Dendritic cell treated with granulocyte-macrophage colony-stimulating factor and Interleukin-4, amounts not matched to agents 40 ng/mL and 50 ng/mL, for 4 days (primary cell): ENCODE measurements at regions not wholly inside any gene's neighbourhood (a gene's known extent, or its start where the extent isn't known, plus 50 kb on each side); places are given as distances from the start of the nearest gene placed in this dataset.

ENCODE experiments used
- H3K27ac Mint-ChIP-seq: one replicate; pipeline ENCODE4 v1.8.0; 2022; ENCODE audit warnings: mild to moderate bottlenecking, mixed read lengths
- H3K27me3 Mint-ChIP-seq: one replicate; pipeline ENCODE4 v1.8.0; 2022; ENCODE audit warnings: mild to moderate bottlenecking, mixed read lengths
- H3K36me3 Mint-ChIP-seq: one replicate; pipeline ENCODE4 v1.8.0; 2022; ENCODE audit warnings: low read depth, mixed read lengths
- H3K4me1 Mint-ChIP-seq: one replicate; pipeline ENCODE4 v1.8.0; 2022; ENCODE audit warnings: low read depth, mixed read lengths
- H3K4me3 Mint-ChIP-seq: one replicate; pipeline ENCODE4 v1.8.0; 2022; ENCODE audit warnings: mild to moderate bottlenecking, moderate library complexity, mixed read lengths
- H3K9me3 Mint-ChIP-seq: one replicate; pipeline ENCODE4 v1.8.0; 2022; ENCODE audit warnings: mixed read lengths
- intact Hi-C: fragments of 100-400 bp; cut with micrococcal nuclease; formaldehyde crosslinking; loops from one replicate; pipeline ENCODE4 v1.15.0; 2022

DNA sequence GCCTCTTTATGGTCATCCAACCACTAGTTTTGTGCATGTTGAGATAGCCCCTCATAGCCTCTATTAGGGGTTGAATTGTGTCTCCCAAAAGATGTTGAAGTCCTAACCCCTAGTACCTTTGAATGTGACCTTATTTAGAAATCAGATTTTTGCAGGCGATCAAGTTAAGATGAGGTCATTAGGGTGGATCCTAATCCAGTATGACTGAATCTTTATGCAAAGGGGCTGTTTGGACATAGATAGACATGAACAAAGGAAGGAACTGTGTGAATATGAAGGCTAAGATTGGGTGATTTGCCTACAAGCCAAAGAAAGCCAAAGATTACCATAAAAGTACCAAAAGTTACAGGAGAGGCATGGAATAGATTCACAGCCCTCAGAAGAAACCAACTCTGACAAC, 209.6 kb downstream of the NUAK1 start:
- Mint-ChIP-seq H3K9me3 (no peaks in the 10 kb centered on the region), H3K36me3 (no peaks in the 10 kb centered on the region), H3K4me3 (no peak overlapping the region), H3K27me3 (no peaks in the 10 kb centered on the region), H3K27ac (no peak overlapping the region), H3K4me1 (no peaks in the 10 kb centered on the region)
- intact Hi-C loops = no loop called here

DNA sequence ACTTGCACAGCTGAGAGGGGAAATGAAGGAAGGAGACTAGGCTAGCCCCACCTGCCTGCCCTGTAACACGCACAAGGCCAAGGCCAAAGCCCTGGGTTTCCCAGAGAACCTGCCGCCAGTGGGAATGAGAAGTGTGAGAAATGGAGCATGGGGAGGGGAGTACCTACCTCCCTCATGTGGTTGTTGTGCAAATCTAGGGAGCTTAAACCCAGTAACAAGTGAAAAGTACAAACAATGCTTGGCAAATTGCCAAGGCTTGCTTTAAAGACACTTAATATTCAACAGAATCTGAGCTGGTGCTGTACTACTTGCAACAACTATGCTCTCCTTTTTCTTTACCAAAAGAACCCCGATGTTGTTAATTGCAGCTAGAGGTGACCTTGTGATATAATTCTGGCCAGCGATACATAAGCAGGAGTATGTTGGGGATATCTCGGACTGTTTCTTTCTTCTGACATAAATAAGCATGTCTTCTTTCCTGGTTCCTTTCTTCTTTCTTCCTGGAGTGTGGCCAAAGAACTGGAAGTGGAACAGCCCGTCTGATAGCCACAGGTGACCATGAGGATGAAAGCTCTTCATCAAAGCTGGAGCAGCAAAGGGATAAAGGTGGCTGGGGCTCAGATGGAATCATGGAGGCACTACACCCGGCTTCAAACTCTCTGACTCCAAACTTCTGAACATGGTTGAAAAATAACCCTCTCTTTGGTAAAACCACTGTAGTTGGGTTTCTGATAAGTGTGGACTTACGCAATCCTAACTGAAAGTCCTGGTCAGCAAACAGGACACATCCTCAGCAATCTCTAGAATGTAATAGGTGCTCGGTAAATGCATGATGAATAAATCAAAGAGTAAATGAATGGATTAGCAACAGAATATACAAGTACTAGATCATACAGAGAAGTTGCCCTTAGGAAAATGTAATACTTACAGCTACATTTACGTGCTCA, 207.9 kb downstream of the NUAK1 start:
- no peaks in the 10 kb centered on the region for H3K36me3 Mint-ChIP-seq
- peaks cover 2% of the 10 kb centered on the region for H3K27me3 Mint-ChIP-seq
- intact Hi-C loops = no loop called here
- no peaks in the 10 kb centered on the region for H3K4me1 Mint-ChIP-seq
- no peak overlapping the region for H3K4me3 Mint-ChIP-seq
- H3K27ac Mint-ChIP-seq = no peak overlapping the region
- no peaks in the 10 kb centered on the region for H3K9me3 Mint-ChIP-seq

DNA sequence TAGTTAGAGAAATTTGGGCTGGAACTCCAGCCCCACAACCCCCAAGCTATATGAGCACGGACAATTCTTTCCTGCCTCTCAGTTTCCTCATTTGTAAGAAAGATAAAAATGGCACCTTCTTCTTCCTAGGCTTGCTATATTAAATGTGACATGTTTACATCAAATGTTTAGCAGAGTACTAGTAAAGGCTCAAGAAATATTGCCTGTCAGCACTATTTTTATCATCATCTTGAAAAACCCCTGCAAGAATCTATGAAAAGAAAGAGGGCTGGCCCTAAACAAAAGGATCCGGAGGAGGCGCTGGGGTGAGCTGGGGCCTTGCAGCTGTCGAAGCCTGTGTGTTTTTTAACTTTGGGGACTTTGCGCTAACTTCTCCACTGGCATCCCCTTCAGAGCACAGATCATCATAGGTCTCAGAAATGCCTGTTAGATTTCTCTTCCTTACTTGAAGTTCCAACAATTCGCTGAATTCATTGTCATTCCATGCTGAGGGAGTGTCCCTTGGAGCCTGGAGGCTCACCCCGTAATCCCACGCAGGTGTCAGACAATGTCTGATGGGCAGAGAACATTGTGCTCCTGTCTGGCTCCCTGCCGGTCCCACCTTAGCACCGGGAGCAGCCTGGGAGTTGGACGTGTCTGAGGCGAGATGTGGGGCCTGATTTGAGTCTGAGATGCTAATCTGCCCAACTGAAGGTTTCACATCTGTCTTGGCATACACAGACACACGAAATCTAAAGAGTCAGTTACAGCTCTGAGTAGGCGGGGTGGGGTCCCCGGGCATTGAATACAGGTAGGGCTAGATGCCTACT, 206.8 kb downstream of the NUAK1 start:
- Mint-ChIP-seq H3K27me3 (peaks cover 2% of the 10 kb centered on the region), H3K36me3 (no peaks in the 10 kb centered on the region), H3K4me3 (no peak overlapping the region), H3K9me3 (no peaks in the 10 kb centered on the region), H3K4me1 (no peaks in the 10 kb centered on the region), H3K27ac (no peak overlapping the region)
- intact Hi-C loops = no loop called here

DNA sequence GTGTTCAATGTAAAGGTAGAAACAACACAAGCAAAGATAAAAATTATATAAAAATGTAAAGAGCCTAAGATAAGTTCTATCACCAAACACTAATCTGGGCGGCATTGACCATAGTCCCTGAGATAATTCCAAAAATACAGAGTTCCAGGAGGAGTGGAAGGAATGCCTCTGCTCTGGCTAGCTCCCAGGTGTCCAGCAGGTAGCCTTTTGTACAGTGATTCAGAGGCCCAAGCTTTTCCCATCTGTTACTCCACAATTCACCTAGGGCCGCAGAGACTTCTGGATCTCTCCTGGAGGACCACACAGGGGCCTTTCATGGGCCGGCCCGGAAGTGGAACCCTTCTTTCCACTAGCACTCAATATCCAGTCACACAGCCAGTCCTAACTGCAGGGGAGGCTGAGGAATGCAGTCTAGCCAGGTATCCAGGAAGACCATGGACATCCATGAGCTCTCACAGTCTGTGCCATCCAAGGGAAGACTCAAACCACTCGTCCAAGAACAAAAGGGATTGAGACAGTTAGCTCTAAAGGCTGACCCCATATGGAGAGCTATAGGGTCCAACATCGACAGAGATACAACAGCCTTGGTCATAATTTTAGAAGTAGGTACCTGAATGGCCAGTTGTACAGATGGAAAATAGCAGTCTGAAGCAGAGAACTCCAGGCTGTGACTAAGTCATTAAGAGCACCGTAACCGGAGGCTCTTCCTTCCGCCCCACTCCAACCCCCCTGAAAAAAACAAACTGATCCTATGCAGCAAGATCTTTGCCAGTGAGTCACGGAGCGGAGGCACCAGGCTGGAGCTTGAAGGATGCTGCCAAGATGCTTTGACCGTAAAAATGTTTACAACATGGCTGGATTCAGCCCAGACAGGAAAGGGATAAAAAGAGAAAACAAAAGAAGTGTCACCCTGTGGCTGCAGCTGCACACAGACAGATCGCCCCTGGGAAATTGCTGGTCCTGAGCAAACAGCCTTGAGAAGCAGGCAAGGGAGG, 204.8 kb downstream of the NUAK1 start:
- Mint-ChIP-seq H3K36me3 (no peaks in the 10 kb centered on the region), H3K27me3 (peaks cover 2% of the 10 kb centered on the region), H3K9me3 (no peaks in the 10 kb centered on the region), H3K4me1 (no peaks in the 10 kb centered on the region), H3K27ac (no peak overlapping the region), H3K4me3 (no peak overlapping the region)
- intact Hi-C loops = no loop called here

DNA sequence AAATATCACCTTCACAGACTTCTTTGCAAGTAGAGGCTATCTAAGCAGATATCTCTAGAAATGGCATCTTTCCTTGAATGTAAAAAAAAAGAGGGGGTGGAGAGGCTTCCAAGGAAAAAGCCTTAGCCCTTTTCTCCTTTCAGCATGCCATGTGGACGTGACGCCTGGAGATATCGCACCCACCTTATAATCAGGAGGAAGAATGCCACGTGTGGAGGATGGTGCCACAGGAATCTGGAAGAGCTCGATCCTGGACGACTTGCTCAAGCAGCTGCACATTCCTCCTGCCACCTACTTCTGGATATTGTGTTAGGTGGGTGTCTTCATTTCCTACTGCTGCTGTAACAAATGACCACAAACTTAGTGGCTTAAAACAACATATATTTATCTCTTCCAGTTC, 203.6 kb downstream of the NUAK1 start:
- no peak overlapping the region for H3K4me3 Mint-ChIP-seq
- H3K27me3 Mint-ChIP-seq = peaks cover 2% of the 10 kb centered on the region
- intact Hi-C loops = no loop called here

DNA sequence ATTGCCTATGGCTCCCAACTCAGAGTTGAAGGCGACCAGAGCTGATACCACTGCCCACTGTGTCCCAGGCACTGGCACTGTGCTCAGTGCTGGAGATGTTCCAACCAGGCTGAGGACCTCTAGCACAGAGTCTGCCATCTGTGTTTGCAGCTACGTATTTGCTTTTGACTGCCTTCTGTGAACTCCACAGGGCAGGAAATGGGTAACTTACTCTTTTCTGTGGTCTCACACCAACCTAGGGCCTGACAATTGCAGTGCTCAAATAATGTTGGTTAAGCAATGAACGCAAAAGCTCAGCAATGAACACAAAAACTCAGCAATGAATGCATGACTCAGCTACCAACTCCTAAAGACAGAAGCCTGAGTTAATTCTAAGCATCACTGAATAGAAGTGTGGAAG, 202.8 kb downstream of the NUAK1 start:
- intact Hi-C loops = no loop called here
- Mint-ChIP-seq H3K27me3 (peaks cover 2% of the 10 kb centered on the region), H3K27ac (no peak overlapping the region), H3K4me1 (no peaks in the 10 kb centered on the region), H3K9me3 (no peaks in the 10 kb centered on the region), H3K4me3 (no peak overlapping the region), H3K36me3 (no peaks in the 10 kb centered on the region)

More for the DNA sequence above, 203.6 kb downstream of the NUAK1 start:
- H3K4me1 Mint-ChIP-seq = no peaks in the 10 kb centered on the region
- H3K9me3 Mint-ChIP-seq = no peaks in the 10 kb centered on the region
- H3K27ac Mint-ChIP-seq = no peak overlapping the region
- H3K36me3 Mint-ChIP-seq = no peaks in the 10 kb centered on the region

DNA sequence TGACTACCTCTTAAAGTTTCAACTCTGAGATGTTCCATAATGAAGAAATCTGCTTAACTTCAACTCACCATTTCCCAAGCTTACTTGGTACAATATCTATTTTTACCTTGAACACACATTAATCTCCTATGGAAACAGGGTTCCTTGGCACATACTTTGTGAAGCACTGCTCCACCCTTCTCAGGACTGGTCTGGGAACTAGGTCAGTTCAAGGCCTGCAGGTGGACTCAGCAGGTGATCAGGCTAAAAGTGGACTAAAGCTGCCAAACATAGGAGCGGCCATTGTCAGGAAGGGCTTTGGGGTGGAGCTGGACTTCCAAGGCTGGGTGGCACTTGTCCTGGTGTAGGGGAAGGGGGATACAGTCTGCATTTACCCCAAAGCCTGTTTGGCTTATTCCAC, 202.3 kb downstream of the NUAK1 start:
- Mint-ChIP-seq H3K4me3 (no peak overlapping the region), H3K27me3 (peaks cover 2% of the 10 kb centered on the region), H3K9me3 (no peaks in the 10 kb centered on the region), H3K4me1 (no peaks in the 10 kb centered on the region), H3K27ac (no peak overlapping the region), H3K36me3 (no peaks in the 10 kb centered on the region)
- intact Hi-C loops = no loop called here

DNA sequence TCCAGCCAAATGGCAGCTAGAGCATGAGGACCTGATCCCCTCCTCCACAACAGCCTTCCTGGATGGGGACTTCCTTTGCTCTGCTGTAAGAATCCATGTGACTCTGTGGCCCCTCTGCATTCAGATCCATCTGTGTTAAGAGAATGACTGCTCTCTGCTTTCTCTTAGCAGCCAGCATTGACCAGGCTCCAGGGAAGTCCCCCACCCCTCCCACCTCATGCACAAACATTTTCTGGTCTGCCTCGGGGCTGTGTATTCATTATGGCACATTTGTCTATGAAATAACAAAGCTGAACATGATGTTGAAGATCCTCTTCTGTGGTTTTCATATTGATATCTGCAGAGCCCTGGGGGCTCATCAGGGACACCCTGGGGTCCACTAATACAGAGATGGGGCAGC, 201.7 kb downstream of the NUAK1 start:
- no peak overlapping the region for H3K4me3 Mint-ChIP-seq
- H3K9me3 Mint-ChIP-seq = no peaks in the 10 kb centered on the region
- H3K27me3 Mint-ChIP-seq = peaks cover 2% of the 10 kb centered on the region
- no peaks in the 10 kb centered on the region for H3K36me3 Mint-ChIP-seq
- H3K27ac Mint-ChIP-seq = no peak overlapping the region
- no peaks in the 10 kb centered on the region for H3K4me1 Mint-ChIP-seq
- intact Hi-C loops = no loop called here

DNA sequence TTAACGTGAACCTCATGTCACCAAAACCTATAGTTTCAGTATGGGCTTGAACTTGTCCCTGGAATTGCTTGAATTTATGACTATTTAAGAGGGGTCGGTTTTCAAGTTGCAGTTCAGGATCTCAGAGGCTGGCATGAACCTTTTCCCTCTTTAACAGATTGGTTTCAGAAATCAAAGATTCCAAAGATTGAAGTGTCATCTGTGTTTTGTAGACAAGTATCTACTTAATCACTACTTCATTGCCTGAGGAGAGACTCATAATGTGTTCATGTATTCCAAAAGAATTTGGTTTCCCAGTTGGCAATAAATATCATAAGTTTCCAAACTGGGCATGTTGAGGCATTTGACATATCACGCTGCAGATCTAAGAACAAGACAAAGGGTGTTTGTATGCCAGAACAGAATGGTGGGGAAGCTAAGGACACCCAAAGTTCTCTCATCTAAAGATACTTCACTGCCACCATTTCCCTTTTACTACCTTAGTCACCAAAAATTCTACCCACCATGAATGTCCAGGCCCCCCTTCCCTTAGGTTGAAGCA, 199.5 kb downstream of the NUAK1 start:
- Mint-ChIP-seq H3K27ac (no peak overlapping the region), H3K36me3 (no peaks in the 10 kb centered on the region), H3K4me3 (no peak overlapping the region), H3K27me3 (peaks cover 2% of the 10 kb centered on the region), H3K9me3 (peaks cover 7% of the 10 kb centered on the region), H3K4me1 (no peaks in the 10 kb centered on the region)
- intact Hi-C loops = no loop called here

DNA sequence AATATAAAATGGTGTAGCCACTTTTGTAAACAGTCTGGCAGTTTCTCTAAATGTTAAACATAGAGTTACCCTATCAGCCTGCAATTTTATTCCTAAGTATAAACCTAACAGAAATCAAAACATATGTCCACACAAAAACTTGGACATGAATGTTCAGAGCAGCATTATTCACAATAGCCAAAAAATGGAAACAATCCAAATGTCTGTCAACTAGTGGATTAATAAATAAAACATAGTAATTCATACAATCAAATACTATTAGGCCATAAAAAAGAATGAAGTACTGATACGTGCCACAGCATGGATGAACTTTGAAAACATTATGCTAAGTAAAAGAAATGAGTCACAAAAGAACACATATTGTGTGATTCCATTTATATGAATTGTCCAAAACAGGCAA, 196.5 kb downstream of the NUAK1 start:
- intact Hi-C loops = no loop called here
- Mint-ChIP-seq H3K27me3 (no peaks in the 10 kb centered on the region), H3K27ac (no peak overlapping the region), H3K9me3 (peaks cover 7% of the 10 kb centered on the region), H3K4me1 (no peaks in the 10 kb centered on the region), H3K36me3 (no peaks in the 10 kb centered on the region), H3K4me3 (no peak overlapping the region)

DNA sequence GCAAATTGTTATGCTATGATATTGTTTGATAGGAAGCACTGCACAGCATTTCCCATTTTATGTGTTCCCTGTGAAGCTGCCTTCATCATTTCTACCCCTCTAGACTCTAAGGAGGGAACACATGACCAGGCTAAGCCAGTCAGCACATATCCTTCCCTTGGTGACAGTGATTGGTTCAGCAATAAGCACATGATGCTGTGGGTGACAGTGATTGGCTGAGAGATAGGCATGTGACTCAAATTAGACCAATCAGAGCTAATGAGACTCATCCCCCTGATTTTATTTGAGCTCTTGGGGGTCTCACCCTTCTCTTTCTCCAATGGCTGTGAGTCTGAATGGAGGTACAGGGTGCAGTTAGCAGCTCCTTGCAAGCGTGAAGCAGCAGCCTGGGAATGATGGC, 195.2 kb downstream of the NUAK1 start:
- no peaks in the 10 kb centered on the region for H3K36me3 Mint-ChIP-seq
- no peak overlapping the region for H3K4me3 Mint-ChIP-seq
- no peaks in the 10 kb centered on the region for H3K27me3 Mint-ChIP-seq
- intact Hi-C loops = no loop called here
- H3K9me3 Mint-ChIP-seq = peaks cover 7% of the 10 kb centered on the region
- H3K4me1 Mint-ChIP-seq = no peaks in the 10 kb centered on the region
- no peak overlapping the region for H3K27ac Mint-ChIP-seq

DNA sequence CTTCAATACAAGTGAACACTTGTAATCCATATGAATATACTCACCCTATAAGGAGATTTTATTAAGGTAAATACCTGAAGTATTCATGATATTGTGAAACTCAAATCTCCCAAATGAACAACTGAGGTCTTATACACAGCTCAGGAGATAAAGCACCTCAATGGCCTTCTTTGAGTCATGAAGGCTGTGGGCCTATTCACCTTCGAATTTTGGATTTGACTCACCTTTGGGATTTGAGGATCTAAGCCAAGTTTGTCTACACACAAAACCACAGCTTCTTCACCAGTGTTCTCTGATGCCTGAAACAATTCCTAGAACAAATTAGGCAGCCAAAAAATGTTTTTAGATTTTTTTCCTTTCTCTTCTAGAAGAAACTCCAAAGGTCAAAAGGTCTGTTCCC, 194.1 kb downstream of the NUAK1 start:
- Mint-ChIP-seq H3K9me3 (peaks cover 13% of the 10 kb centered on the region), H3K27me3 (no peaks in the 10 kb centered on the region), H3K36me3 (no peaks in the 10 kb centered on the region), H3K27ac (no peak overlapping the region), H3K4me3 (no peak overlapping the region), H3K4me1 (no peaks in the 10 kb centered on the region)
- intact Hi-C loops = no loop called here

DNA sequence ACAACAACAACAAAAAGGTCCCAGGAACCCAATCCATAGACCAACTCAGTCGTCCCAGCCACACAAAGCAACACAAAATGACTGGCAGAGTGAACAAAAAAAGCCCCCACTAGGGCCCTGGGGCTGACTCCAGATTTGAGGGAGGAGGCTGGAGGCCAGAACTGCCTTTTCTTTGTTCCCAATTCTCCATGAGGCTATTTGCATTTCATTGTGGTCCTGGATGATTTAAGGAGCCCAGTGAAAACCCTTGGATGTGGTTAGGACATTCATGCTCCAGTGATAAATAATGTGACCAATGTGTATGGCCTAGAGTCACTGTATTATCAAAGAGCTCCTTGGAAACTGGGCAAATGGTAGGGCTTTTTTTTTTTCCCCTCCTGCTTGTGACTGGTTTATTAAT, 192.9 kb downstream of the NUAK1 start:
- H3K4me1 Mint-ChIP-seq = no peaks in the 10 kb centered on the region
- no peak overlapping the region for H3K27ac Mint-ChIP-seq
- no peaks in the 10 kb centered on the region for H3K27me3 Mint-ChIP-seq
- intact Hi-C loops = no loop called here
- H3K9me3 Mint-ChIP-seq = peaks cover 13% of the 10 kb centered on the region
- no peak overlapping the region for H3K4me3 Mint-ChIP-seq
- H3K36me3 Mint-ChIP-seq = no peaks in the 10 kb centered on the region
